ENCODE measurements at regions not wholly inside any gene's neighbourhood (a gene's known extent, or its start where the extent isn't known, plus 50 kb on each side); places are given as distances from the start of the nearest gene placed in this dataset.

- TF ChIP-seq CTCF (IDR thresholded peaks at IDR 0.05; ENCODE audit: poor library complexity, severe bottlenecking) (no peak), EZH2 (IDR thresholded peaks at IDR 0.05; ENCODE audit: borderline replicate concordance, insufficient read depth, low read length, poor library complexity, severe bottlenecking) (no peak), RAD21 (conservative IDR thresholded peaks at IDR 0.05) (no peak)
These were observed 216.1 kb downstream of the HAUS1 start for GRCh38 chr18:46320297-46320696.

Measured in neural cell (in vitro differentiated cells).